B cell (primary cell): ENCODE measurements at regions not wholly inside any gene's neighbourhood (a gene's known extent, or its start where the extent isn't known, plus 50 kb on each side); places are given as distances from the start of the nearest gene placed in this dataset.

Experiments
- ATAC-seq: fragments of 200-7000 bp; cut with Tn5 transposase; one replicate; pipeline ENCODE4 v1.10.0; 2021; ENCODE audit warnings: low read depth, mild to moderate bottlenecking, moderate number of reproducible peaks, moderate library complexity
- CTCF ChIA-PET: fragments of 350-600 bp; sonication (Branson Sonifier 250); formaldehyde crosslinking; loops from one replicate; lab custom pipeline; 2021; ENCODE audit warnings: antibody characterized with exemption, inconsistent platforms; lab: Charles Lee
- POLR2A ChIA-PET: fragments of 350-600 bp; sonication (Branson Sonifier 250); formaldehyde crosslinking; loops from one replicate; lab custom pipeline; 2021; ENCODE audit warnings: antibody characterized with exemption; lab: Charles Lee
- DNase-seq: peaks from one replicate; pipeline ENCODE4 v3.0.0; 2013
- H2AFZ ChIP-seq: 2 replicates; pipeline ENCODE4 v1.6.1; 2012; ENCODE audit warnings: mild to moderate bottlenecking, low read depth, low read length; ENCODE audit not compliant: insufficient read depth, poor library complexity, severe bottlenecking
- H3K27ac ChIP-seq, 2 donors: 1 replicate in 1 of 2; 2 replicates in 1 of 2; pipeline ENCODE4 v1.5.1; 2012 to 2013; ENCODE audit warnings: low read length in 2 of 2, mild to moderate bottlenecking in 2 of 2, moderate library complexity in 1 of 2
- H3K27me3 ChIP-seq, 4 experiments: fragments of 200-600 bp in 1 of 4; sonication (generic) in 1 of 4; replicated peaks in 1 of 4; 1 replicate in 2 of 4; 2 replicates in 2 of 4; pipeline versions ENCODE4 v1.6.1 to v1.7.0; 2013 to 2016; ENCODE audit warnings: low read length in 3 of 4, mild to moderate bottlenecking in 2 of 4, mixed read lengths in 1 of 4, moderate library complexity in 1 of 4; ENCODE audit not compliant: insufficient read depth in 4 of 4, control insufficient read depth in 3 of 4; ENCODE audit errors: control extremely low read depth in 1 of 4
- H3K36me3 ChIP-seq, 2 experiments: replicated peaks in 1 of 2; 1 replicate in 1 of 2; 2 replicates in 1 of 2; pipeline versions ENCODE4 v1.6.1 to v1.7.1; 2013; ENCODE audit warnings: low read length in 1 of 2; ENCODE audit not compliant: insufficient read depth in 2 of 2, control insufficient read depth in 1 of 2; ENCODE audit errors: control extremely low read depth in 1 of 2, extremely low read depth in 1 of 2
- H3K4me1 ChIP-seq, 2 donors: fragments of 200-600 bp in 1 of 2; sonication (generic) in 1 of 2; 1 replicate in 1 of 2; 2 replicates in 1 of 2; pipeline versions ENCODE4 v1.5.1 to v1.6.1; 2013 to 2017; ENCODE audit warnings: low read length in 2 of 2; ENCODE audit not compliant: control insufficient read depth in 2 of 2, insufficient read depth in 2 of 2
- H3K4me2 ChIP-seq: replicated peaks from 2 replicates; pipeline ENCODE3; 2012; ENCODE audit warnings: mild to moderate bottlenecking, low read depth, low read length; ENCODE audit not compliant: poor library complexity, severe bottlenecking
- H3K4me3 ChIP-seq, 5 experiments: fragments of 200-600 bp in 1 of 5; sonication (generic) in 1 of 5; 1 replicate in 3 of 5; 2 replicates in 2 of 5; pipeline versions ENCODE4 v1.5.1 to v1.7.0; 2011 to 2016; ENCODE audit warnings: low read length in 4 of 5, mild to moderate bottlenecking in 4 of 5, low read depth in 2 of 5, control low read depth in 1 of 5, moderate library complexity in 1 of 5; ENCODE audit not compliant: insufficient read depth in 1 of 5; ENCODE audit errors: control extremely low read depth in 1 of 5, extremely low read depth in 1 of 5
- H3K79me2 ChIP-seq: fragments of 200-600 bp; sonication (generic); one replicate; pipeline ENCODE4 v1.6.0; 2016; ENCODE audit warnings: low read length; ENCODE audit not compliant: control insufficient read depth, insufficient read depth
- H3K9ac ChIP-seq: fragments of 200-600 bp; sonication (generic); 2 replicates; pipeline ENCODE4 v1.6.1; 2017; ENCODE audit warnings: mild to moderate bottlenecking, low read length, moderate library complexity
- H3K9me3 ChIP-seq, 3 donors: one replicate each; pipeline versions ENCODE4 v1.6.1 to v1.7.1; 2013; ENCODE audit warnings: low read length in 2 of 3; ENCODE audit not compliant: control insufficient read depth in 2 of 3, insufficient read depth in 1 of 3; ENCODE audit errors: control extremely low read depth in 1 of 3
- H4K20me1 ChIP-seq: 2 replicates; pipeline ENCODE4 v1.6.0; 2012; ENCODE audit warnings: mild to moderate bottlenecking, low read length; ENCODE audit not compliant: insufficient read depth, control insufficient read depth, poor library complexity, severe bottlenecking
- H3K27ac Mint-ChIP-seq: one replicate; pipeline ENCODE4 v1.8.0; 2021; ENCODE audit warnings: mixed read lengths
- H3K27me3 Mint-ChIP-seq: one replicate; pipeline ENCODE4 v1.8.0; 2021; ENCODE audit warnings: mixed read lengths
- H3K4me1 Mint-ChIP-seq: one replicate; pipeline ENCODE4 v1.8.0; 2021; ENCODE audit warnings: mixed read lengths
- H3K4me3 Mint-ChIP-seq: one replicate; pipeline ENCODE4 v1.8.0; 2021; ENCODE audit warnings: mixed read lengths
- H3K9me3 Mint-ChIP-seq: one replicate; pipeline ENCODE4 v1.8.0; 2022; ENCODE audit warnings: mixed read lengths; ENCODE audit not compliant: insufficient read depth
- CTCF ChIP-seq: fragments of 200-600 bp; IDR thresholded peaks from one replicate; pipeline ENCODE4 v1.8.0; 2022; ENCODE audit warnings: antibody characterized with exemption, mild to moderate bottlenecking
- EZH2 ChIP-seq: IDR thresholded peaks from 2 replicates; pipeline ENCODE4 v1.6.1; 2012; ENCODE audit warnings: borderline replicate concordance, low read depth, mild to moderate bottlenecking, moderate library complexity, low read length; ENCODE audit not compliant: insufficient read depth, poor library complexity, severe bottlenecking
- WGBS: methylation state at CpG from one replicate; pipeline ENCODE4 v1.1.5; 2013; ENCODE audit warnings: missing lambda C conversion rate; ENCODE audit not compliant: insufficient coverage; 5-methylcytosine and 5-hydroxymethylcytosine counted together
- intact Hi-C: fragments of 100-400 bp; cut with micrococcal nuclease; formaldehyde crosslinking; loops from one replicate; pipeline ENCODE4 v1.10.0; 2022

GRCh38 chr4:122259849-122260248 is 107.7 kb downstream of the BLTP1 start:
- no peak overlapping the region for H3K27ac ChIP-seq
- H3K27me3 Mint-ChIP-seq: no peaks in the 10 kb centered on the region
- H3K36me3 ChIP-seq: peaks cover 0 to 71% of the 10 kb centered on the region in 2 experiments
- H3K79me2 ChIP-seq: no peaks in the 10 kb centered on the region
- POLR2A ChIA-PET: no interaction called here
- H3K9me3 ChIP-seq: no peaks in the 10 kb centered on the region
- H3K27ac Mint-ChIP-seq: no peak overlapping the region
- ATAC-seq (no peak), DNase-seq (no peak)
- no peaks in the 10 kb centered on the region for H3K4me1 Mint-ChIP-seq
- no peak for TF ChIP-seq EZH2
- TF ChIP-seq CTCF: no peak
- no peaks in the 10 kb centered on the region for H3K27me3 ChIP-seq
- H3K9me3 Mint-ChIP-seq: no peaks in the 10 kb centered on the region
- no peak overlapping the region for H3K4me3 Mint-ChIP-seq
- intact Hi-C loops: no loop called here
- WGBS: no CpG with 5 or more reads among the region's 1 CpG
- CTCF ChIA-PET: no interaction called here
- no peak overlapping the region for H3K4me2 ChIP-seq
- no peaks in the 10 kb centered on the region for H3K4me1 ChIP-seq
- H3K9ac ChIP-seq: no peak overlapping the region
- H3K4me3 ChIP-seq: no peak overlapping the region
- no peak overlapping the region for H2AFZ ChIP-seq
- H4K20me1 ChIP-seq: no peaks in the 10 kb centered on the region

- TF ChIP-seq EZH2 (no peak), CTCF (no peak)
- no peak for DNase-seq
- Mint-ChIP-seq H3K9me3 (no peaks in the 10 kb centered on the region), H3K4me3 (no peak overlapping the region), H3K27me3 (no peaks in the 10 kb centered on the region), H3K27ac (no peak overlapping the region), H3K4me1 (no peaks in the 10 kb centered on the region)
- Histone ChIP-seq H3K4me2 (no peak overlapping the region), H3K79me2 (no peaks in the 10 kb centered on the region), H2AFZ (no peak overlapping the region), H3K36me3 (peaks cover 15 to 24% of the 10 kb centered on the region in 2 experiments), H3K4me1 (no peaks in the 10 kb centered on the region), H4K20me1 (no peaks in the 10 kb centered on the region), H3K27me3 (no peaks in the 10 kb centered on the region), H3K4me3 (no peak overlapping the region), H3K9ac (no peak overlapping the region), H3K9me3 (no peaks in the 10 kb centered on the region), H3K27ac (no peak overlapping the region)
- no CpG with 5 or more reads among the region's 1 CpG for WGBS
- intact Hi-C loops: no loop called here
- ChIA-PET POLR2A (no interaction called here), CTCF (no interaction called here)
- ATAC-seq: no peak
These were observed 102.5 kb upstream of the ADAD1 start for GRCh38 chr4:122276359-122276758.
